ENCODE measurements at regions not wholly inside any gene's neighbourhood (a gene's known extent, or its start where the extent isn't known, plus 50 kb on each side); places are given as distances from the start of the nearest gene placed in this dataset.

DNA sequence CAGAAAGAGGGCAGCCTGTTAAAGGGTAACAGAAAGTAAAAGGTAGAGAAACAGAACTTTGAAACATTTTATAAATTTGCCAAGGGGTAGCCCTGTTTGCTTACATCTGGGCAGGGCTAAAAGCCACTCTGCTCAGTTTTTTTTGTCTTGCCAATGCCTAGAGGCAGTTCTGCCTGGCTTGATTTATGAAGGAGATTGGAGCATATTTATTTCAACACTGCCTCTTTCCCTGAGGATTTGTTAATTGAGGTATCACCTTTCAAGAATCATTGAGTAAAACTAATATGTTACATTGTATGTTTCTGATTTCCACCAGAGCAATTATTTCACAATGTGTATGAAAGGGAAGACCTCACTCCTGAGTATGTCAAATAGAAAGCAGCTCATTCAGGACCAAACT is 160.8 kb downstream of the GXYLT1 start:
- TF ChIP-seq, protein P1, sequence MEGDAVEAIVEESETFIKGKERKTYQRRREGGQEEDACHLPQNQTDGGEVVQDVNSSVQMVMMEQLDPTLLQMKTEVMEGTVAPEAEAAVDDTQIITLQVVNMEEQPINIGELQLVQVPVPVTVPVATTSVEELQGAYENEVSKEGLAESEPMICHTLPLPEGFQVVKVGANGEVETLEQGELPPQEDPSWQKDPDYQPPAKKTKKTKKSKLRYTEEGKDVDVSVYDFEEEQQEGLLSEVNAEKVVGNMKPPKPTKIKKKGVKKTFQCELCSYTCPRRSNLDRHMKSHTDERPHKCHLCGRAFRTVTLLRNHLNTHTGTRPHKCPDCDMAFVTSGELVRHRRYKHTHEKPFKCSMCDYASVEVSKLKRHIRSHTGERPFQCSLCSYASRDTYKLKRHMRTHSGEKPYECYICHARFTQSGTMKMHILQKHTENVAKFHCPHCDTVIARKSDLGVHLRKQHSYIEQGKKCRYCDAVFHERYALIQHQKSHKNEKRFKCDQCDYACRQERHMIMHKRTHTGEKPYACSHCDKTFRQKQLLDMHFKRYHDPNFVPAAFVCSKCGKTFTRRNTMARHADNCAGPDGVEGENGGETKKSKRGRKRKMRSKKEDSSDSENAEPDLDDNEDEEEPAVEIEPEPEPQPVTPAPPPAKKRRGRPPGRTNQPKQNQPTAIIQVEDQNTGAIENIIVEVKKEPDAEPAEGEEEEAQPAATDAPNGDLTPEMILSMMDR (conservative IDR thresholded peaks at IDR 0.05; ENCODE audit: low read depth, low read length): no peak
- DNase-seq (ENCODE audit: low read depth): no peak
- H3K4me3 ChIP-seq (ENCODE audit: low read depth, low read length): no peak overlapping the region

DNA sequence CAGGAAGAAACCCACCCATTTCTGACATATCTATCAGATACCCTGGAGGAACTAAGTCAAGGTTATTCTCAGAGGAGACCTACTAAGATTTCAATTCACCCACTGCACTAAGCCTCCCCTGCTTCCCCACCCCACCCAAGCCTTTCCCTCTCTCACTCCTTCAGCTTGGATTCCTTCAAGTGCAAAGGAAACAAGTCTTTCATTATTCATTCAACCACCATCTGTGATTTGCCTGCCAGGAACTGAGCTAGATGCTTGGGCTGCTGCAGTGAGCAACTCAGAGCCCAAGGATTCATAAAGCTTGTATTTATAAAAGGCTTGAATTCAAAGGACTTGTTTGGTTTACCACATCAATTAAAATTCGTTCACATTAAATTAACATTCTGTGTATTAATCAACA is 161.3 kb downstream of the GXYLT1 start:
- TF ChIP-seq, protein P1 (conservative IDR thresholded peaks at IDR 0.05; ENCODE audit: low read depth, low read length): no peak

GRCh38 chr12:41981758-41982157 is 162.9 kb downstream of the GXYLT1 start:
- no peak for DNase-seq (ENCODE audit: low read depth)
- no peak overlapping the region for H3K4me3 ChIP-seq (ENCODE audit: low read depth, low read length)
- TF ChIP-seq, protein P1 (conservative IDR thresholded peaks at IDR 0.05; ENCODE audit: low read depth, low read length): no peak

More for the DNA sequence above, 161.3 kb downstream of the GXYLT1 start:
- H3K4me3 ChIP-seq (ENCODE audit: low read depth, low read length): no peak overlapping the region
- DNase-seq (ENCODE audit: low read depth): no peak

GRCh38 chr12:41981013-41981412 is 163.7 kb downstream of the GXYLT1 start:
- no peak for DNase-seq (ENCODE audit: low read depth)
- TF ChIP-seq, protein P1 (conservative IDR thresholded peaks at IDR 0.05; ENCODE audit: low read depth, low read length): no peak
- H3K4me3 ChIP-seq (ENCODE audit: low read depth, low read length): no peak overlapping the region

DNA sequence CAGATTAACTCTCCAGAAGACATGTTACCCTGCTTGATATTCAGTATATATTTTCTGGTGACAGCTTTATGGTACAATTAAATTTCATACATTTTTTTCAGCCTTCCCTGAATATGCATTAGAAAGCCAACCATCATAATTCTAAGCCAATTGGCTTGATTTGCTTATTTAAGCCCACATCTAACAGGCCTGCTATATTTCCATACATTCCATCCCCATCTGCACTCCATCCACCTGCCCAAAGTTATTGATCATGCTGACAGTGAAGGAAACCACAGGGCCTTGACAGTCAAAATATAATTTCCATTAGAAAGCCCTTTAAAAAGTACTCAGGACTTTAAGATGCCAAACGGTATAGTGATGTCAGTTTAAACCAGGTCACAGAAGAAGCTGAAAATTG is 164.3 kb downstream of the GXYLT1 start:
- no peak overlapping the region for H3K4me3 ChIP-seq (ENCODE audit: low read depth, low read length)
- TF ChIP-seq, protein P1 (conservative IDR thresholded peaks at IDR 0.05; ENCODE audit: low read depth, low read length): no peak
- DNase-seq (ENCODE audit: low read depth): no peak

- no peak overlapping the region for H3K4me3 ChIP-seq (ENCODE audit: low read depth, low read length)
- DNase-seq (ENCODE audit: low read depth): no peak
- TF ChIP-seq, protein P1 (conservative IDR thresholded peaks at IDR 0.05; ENCODE audit: low read depth, low read length): no peak
Measured at GRCh38 chr12:41979574-41979973, 165.1 kb downstream of the GXYLT1 start.

GRCh38 chr12:41972598-41972997 is 172.1 kb downstream of the GXYLT1 start:
- H3K4me3 ChIP-seq (ENCODE audit: low read depth, low read length): no peak overlapping the region
- DNase-seq (ENCODE audit: low read depth): no peak
- TF ChIP-seq, protein P1 (conservative IDR thresholded peaks at IDR 0.05; ENCODE audit: low read depth, low read length): no peak
